A549 (cell line): ENCODE measurements at regions not wholly inside any gene's neighbourhood (a gene's known extent, or its start where the extent isn't known, plus 50 kb on each side); places are given as distances from the start of the nearest gene placed in this dataset.

Experiments used
- ATAC-seq, 2 experiments: fragments of 200-7000 bp in 1 of 2; fragments of >200 bp in 1 of 2; cut with Nextera tagmentation in 1 of 2; cut with Tn5 transposase in 1 of 2; 3 replicates each; pipeline versions ENCODE4 v1.8.0 to v1.9.1; 2018 to 2020; ENCODE audit warnings: mild to moderate bottlenecking in 1 of 2, moderate library complexity in 1 of 2
- CTCF ChIA-PET: fragments of 300-600 bp; sonication (Branson Sonifier 250); formaldehyde crosslinking; extraction: SDS; loops from one replicate; lab custom pipeline; 2021; ENCODE audit warnings: antibody characterized with exemption, inconsistent platforms; lab: Yijun Ruan, JAX
- POLR2A ChIA-PET: fragments of 350-600 bp; formaldehyde crosslinking; extraction: SDS; loops from one replicate; lab custom pipeline; 2021; ENCODE audit warnings: antibody characterized with exemption, inconsistent platforms; lab: Yijun Ruan, JAX
- DNase-seq, 2 experiments: peaks; one replicate each; pipeline versions ENCODE4 v3.0.0 to v3.0.0-alpha.2; 2011 to 2016; ENCODE audit warnings: low read depth in 1 of 2, low spot score in 1 of 2
- FAIRE-seq: peaks from 2 replicates; lab custom pipeline; 2011; peaks lifted over from hg19 to GRCh38; lab: Jason Lieb, UNC
- H3K27ac ChIP-seq, 2 experiments: fragments of >200 bp; sonication (Bioruptor Twin); formaldehyde crosslinking; 3 replicates each; pipeline ENCODE4 v1.5.1; 2016 to 2017
- H3K4me1 ChIP-seq: fragments of >200 bp; sonication (Bioruptor Twin); formaldehyde crosslinking; 3 replicates; pipeline ENCODE4 v1.6.1; 2016
- H3K4me2 ChIP-seq: fragments of >200 bp; sonication (Bioruptor Twin); formaldehyde crosslinking; 3 replicates; pipeline ENCODE4 v1.6.1; 2016
- H3K4me3 ChIP-seq: fragments of >200 bp; sonication (Bioruptor Twin); formaldehyde crosslinking; 3 replicates; pipeline ENCODE4 v1.5.1; 2016
- H3K9me3 ChIP-seq: fragments of >200 bp; sonication (Bioruptor Twin); formaldehyde crosslinking; 3 replicates; pipeline ENCODE4 v1.6.1; 2016
- BCL3 ChIP-seq: fragments of >200 bp; sonication (Bioruptor Twin); formaldehyde crosslinking; IDR thresholded peaks from 3 replicates; pipeline ENCODE4 v1.6.1; 2016
- BHLHE40 ChIP-seq: IDR thresholded peaks from 2 replicates; pipeline ENCODE4 v1.6.1; 2012; ENCODE audit warnings: low read depth, low read length, inconsistent platforms
- CHD2 ChIP-seq: fragments of 150-350 bp; IDR thresholded peaks from 2 replicates; pipeline ENCODE4 v1.6.1; 2014; ENCODE audit warnings: low read length; ENCODE audit not compliant: partially characterized antibody
- EHF ChIP-seq: fragments of 250-450 bp; sonication (Bioruptor Pico); IDR thresholded peaks from 2 replicates; pipeline ENCODE4 v1.5.0; 2020; ENCODE audit warnings: mild to moderate bottlenecking
- EHMT2 ChIP-seq: fragments of 200-600 bp; sonication (generic); IDR thresholded peaks from 2 replicates; pipeline ENCODE4 v1.6.1; 2016; ENCODE audit warnings: antibody characterized with exemption, low read depth, mild to moderate bottlenecking, moderate library complexity
- ESRRA ChIP-seq: fragments of 150-350 bp; IDR thresholded peaks from 2 replicates; pipeline ENCODE4 v1.6.1; 2014; ENCODE audit warnings: mild to moderate bottlenecking, low read length, borderline replicate concordance
- FOSB ChIP-seq: fragments of 250-450 bp; sonication (Bioruptor Pico); IDR thresholded peaks from 2 replicates; pipeline ENCODE4 v1.5.0; 2020; ENCODE audit warnings: mild to moderate bottlenecking, moderate library complexity
- FOSL2 ChIP-seq, 2 experiments: fragments of 450-650 bp in 1 of 2; fragments of >200 bp in 1 of 2; sonication (Bioruptor Twin) in 1 of 2; formaldehyde crosslinking; IDR thresholded peaks; 2 replicates each; pipeline versions ENCODE4 v1.5.0 to v1.6.1; 2016 to 2020; ENCODE audit warnings: mild to moderate bottlenecking in 1 of 2, moderate library complexity in 1 of 2
- FOXS1 ChIP-seq: fragments of 250-450 bp; sonication (Bioruptor Pico); IDR thresholded peaks from 2 replicates; pipeline ENCODE4 v1.5.0; 2020; ENCODE audit warnings: mild to moderate bottlenecking, moderate library complexity
- GATA3 ChIP-seq: IDR thresholded peaks from 2 replicates; pipeline ENCODE4 v1.6.1; 2012; ENCODE audit warnings: borderline replicate concordance
- HMGXB4 ChIP-seq: fragments of 250-450 bp; sonication (Bioruptor Pico); IDR thresholded peaks from 2 replicates; pipeline ENCODE4 v1.5.0; 2021; ENCODE audit warnings: mild to moderate bottlenecking, moderate library complexity, borderline replicate concordance
- HOXB5 ChIP-seq: fragments of 250-450 bp; sonication (Bioruptor Pico); IDR thresholded peaks from 2 replicates; pipeline ENCODE4 v1.5.0; 2020; ENCODE audit warnings: mild to moderate bottlenecking, moderate library complexity
- KDM1A ChIP-seq: fragments of 200-600 bp; sonication (generic); IDR thresholded peaks from 2 replicates; pipeline ENCODE4 v1.6.1; 2016; ENCODE audit warnings: low read depth, mild to moderate bottlenecking
- MAZ ChIP-seq: fragments of 150-350 bp; IDR thresholded peaks from 2 replicates; pipeline ENCODE4 v1.6.1; 2014; ENCODE audit warnings: antibody characterized with exemption, low read depth, low read length, borderline replicate concordance
- NPAS2 ChIP-seq: fragments of 250-450 bp; sonication (Bioruptor Pico); IDR thresholded peaks from 2 replicates; pipeline ENCODE4 v1.8.0; 2022; ENCODE audit warnings: mild to moderate bottlenecking, moderate library complexity, borderline replicate concordance
- NR3C1 ChIP-seq: fragments of >200 bp; sonication (Bioruptor Twin); formaldehyde crosslinking; IDR thresholded peaks from 3 replicates; pipeline ENCODE4 v1.6.1; 2017
- PHF8 ChIP-seq: fragments of 200-600 bp; sonication (generic); IDR thresholded peaks from 2 replicates; pipeline ENCODE4 v1.6.1; 2016; ENCODE audit warnings: low read depth, mild to moderate bottlenecking, antibody characterized with exemption, moderate library complexity, borderline replicate concordance
- POLR2A ChIP-seq: IDR thresholded peaks from 2 replicates; pipeline ENCODE4 v1.6.1; 2012; ENCODE audit warnings: mild to moderate bottlenecking, low read length
- POLR2AphosphoS2 ChIP-seq: conservative IDR thresholded peaks from 2 replicates; pipeline ENCODE4 v1.6.1; 2012; ENCODE audit warnings: low read length, improper control_type of control experiment, inconsistent platforms
- SREBF2 ChIP-seq: fragments of 450-650 bp; IDR thresholded peaks from 2 replicates; pipeline ENCODE4 v1.6.1; 2014; ENCODE audit warnings: mild to moderate bottlenecking, moderate library complexity
- TP53 ChIP-seq: fragments of 250-450 bp; sonication (Bioruptor Pico); IDR thresholded peaks from 2 replicates; pipeline ENCODE4 v1.5.0; 2021; ENCODE audit warnings: mild to moderate bottlenecking, moderate library complexity
- ZFP36 ChIP-seq: fragments of 450-650 bp; IDR thresholded peaks from 2 replicates; pipeline ENCODE4 v1.6.1; 2014; ENCODE audit warnings: borderline replicate concordance; ENCODE audit not compliant: partially characterized antibody
- ZNF302 ChIP-seq: fragments of 250-450 bp; sonication (Bioruptor Pico); IDR thresholded peaks from 2 replicates; pipeline ENCODE4 v1.9.0; 2021; ENCODE audit warnings: inconsistent platforms, mild to moderate bottlenecking, moderate library complexity
- ZSCAN20 ChIP-seq: fragments of 250-450 bp; sonication (Bioruptor Pico); IDR thresholded peaks from 2 replicates; pipeline ENCODE4 v1.8.0; 2022; ENCODE audit warnings: mild to moderate bottlenecking, moderate library complexity
- WGBS: methylation state at CpG from one replicate; pipeline ENCODE4 v1.1.6; 2017; ENCODE audit errors: missing lambda C conversion rate; 5-methylcytosine and 5-hydroxymethylcytosine counted together
- TF ChIP-seq, protein P1 (sequence below): IDR thresholded peaks from 2 replicates; pipeline ENCODE4 v1.6.1; 2012
- TF ChIP-seq, protein P2 (sequence below): fragments of 250-450 bp; sonication (Bioruptor Pico); IDR thresholded peaks from 2 replicates; pipeline ENCODE4 v1.5.0; 2020; ENCODE audit warnings: low read depth, mild to moderate bottlenecking, moderate library complexity
- TF ChIP-seq, protein P3 (sequence below): fragments of 200-600 bp; sonication (generic); IDR thresholded peaks from 2 replicates; pipeline ENCODE4 v1.6.1; 2016; ENCODE audit warnings: antibody characterized with exemption, mild to moderate bottlenecking, moderate library complexity

DNA sequence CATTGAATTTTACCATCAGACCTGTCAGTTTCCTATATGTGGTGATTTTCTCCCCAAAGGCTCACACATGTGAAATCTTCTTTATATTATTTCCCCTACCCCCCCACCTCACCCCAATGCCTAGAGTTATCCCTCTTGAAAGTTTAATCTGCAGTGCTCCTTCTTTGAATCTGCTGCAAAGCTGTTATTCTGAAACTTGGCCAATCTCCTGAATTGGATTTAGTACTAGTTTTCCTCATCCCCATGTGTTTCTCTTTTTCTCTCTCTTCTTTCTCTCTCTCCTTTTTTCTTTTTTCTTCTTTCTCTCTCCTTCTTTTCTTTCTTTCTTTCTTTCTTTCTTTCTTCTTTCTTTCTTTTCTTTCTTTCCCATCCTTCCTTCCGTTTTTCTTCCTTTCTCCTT is 886.2 kb downstream of the TYW1 start:
- FAIRE-seq = no peak
- 29% methylated on average over 1 of the region's 1 CpG for WGBS
- no peak for ATAC-seq

GRCh38 chr7:67890316-67890715 is 893.7 kb downstream of the TYW1 start:
- peaks cover 44% of the 10 kb centered on the region for H3K9me3 ChIP-seq
- FAIRE-seq = no peak
- ATAC-seq = no peak
- H3K4me3 ChIP-seq = no peak overlapping the region
- 10% methylated on average over 3 of the region's 12 CpGs for WGBS
- no peak overlapping the region for H3K27ac ChIP-seq
- ChIA-PET POLR2A (no interaction called here), CTCF (interaction anchor here (0.6 kb wide), 1 partner anchor 73 kb away, joined by 3 read pairs; no protein-coding TSS in a partner anchor)
- no peak for TF ChIP-seq BCL3
- no peak for TF ChIP-seq MAZ
- TF ChIP-seq EHF (CRISPR knock-in tag) = no peak
- no peak for TF ChIP-seq HMGXB4 (CRISPR knock-in tag)
- no peak for TF ChIP-seq HOXB5
- no peak for TF ChIP-seq NR3C1
- TF ChIP-seq SREBF2 = no peak
- no peak for TF ChIP-seq KDM1A
- no peak for TF ChIP-seq ZNF302
- TF ChIP-seq, protein P1, sequence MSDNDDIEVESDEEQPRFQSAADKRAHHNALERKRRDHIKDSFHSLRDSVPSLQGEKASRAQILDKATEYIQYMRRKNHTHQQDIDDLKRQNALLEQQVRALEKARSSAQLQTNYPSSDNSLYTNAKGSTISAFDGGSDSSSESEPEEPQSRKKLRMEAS = no peak
- TF ChIP-seq POLR2AphosphoS2 = no peak
- TF ChIP-seq ESRRA = no peak
- TF ChIP-seq ZSCAN20 (CRISPR knock-in tag) = no peak
- TF ChIP-seq EHMT2 = no peak
- TF ChIP-seq FOXS1 = no peak
- TF ChIP-seq, protein P2, sequence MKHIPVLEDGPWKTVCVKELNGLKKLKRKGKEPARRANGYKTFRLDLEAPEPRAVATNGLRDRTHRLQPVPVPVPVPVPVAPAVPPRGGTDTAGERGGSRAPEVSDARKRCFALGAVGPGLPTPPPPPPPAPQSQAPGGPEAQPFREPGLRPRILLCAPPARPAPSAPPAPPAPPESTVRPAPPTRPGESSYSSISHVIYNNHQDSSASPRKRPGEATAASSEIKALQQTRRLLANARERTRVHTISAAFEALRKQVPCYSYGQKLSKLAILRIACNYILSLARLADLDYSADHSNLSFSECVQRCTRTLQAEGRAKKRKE (CRISPR knock-in tag) = no peak
- no peak for TF ChIP-seq FOSB (CRISPR knock-in tag)
- no peaks in the 10 kb centered on the region for H3K4me1 ChIP-seq
- no peak for DNase-seq
- H3K4me2 ChIP-seq = no peak overlapping the region

More for the DNA sequence above, 886.2 kb downstream of the TYW1 start:
- CTCF ChIA-PET = interaction anchor here (0.7 kb wide), 1 partner anchor 24 kb away, joined by 3 read pairs; no protein-coding TSS in a partner anchor
- TF ChIP-seq BHLHE40 (no peak), POLR2A (no peak), ZFP36 (no peak), GATA3 (no peak), TP53 (CRISPR knock-in tag) (no peak), NPAS2 (CRISPR knock-in tag) (no peak), PHF8 (no peak), CHD2 (no peak), FOSL2 (IDR thresholded peaks at IDR 0.05) (no peak), FOSL2 (CRISPR knock-in tag; IDR thresholded peaks at IDR 0.05) (no peak)
- TF ChIP-seq, protein P3, sequence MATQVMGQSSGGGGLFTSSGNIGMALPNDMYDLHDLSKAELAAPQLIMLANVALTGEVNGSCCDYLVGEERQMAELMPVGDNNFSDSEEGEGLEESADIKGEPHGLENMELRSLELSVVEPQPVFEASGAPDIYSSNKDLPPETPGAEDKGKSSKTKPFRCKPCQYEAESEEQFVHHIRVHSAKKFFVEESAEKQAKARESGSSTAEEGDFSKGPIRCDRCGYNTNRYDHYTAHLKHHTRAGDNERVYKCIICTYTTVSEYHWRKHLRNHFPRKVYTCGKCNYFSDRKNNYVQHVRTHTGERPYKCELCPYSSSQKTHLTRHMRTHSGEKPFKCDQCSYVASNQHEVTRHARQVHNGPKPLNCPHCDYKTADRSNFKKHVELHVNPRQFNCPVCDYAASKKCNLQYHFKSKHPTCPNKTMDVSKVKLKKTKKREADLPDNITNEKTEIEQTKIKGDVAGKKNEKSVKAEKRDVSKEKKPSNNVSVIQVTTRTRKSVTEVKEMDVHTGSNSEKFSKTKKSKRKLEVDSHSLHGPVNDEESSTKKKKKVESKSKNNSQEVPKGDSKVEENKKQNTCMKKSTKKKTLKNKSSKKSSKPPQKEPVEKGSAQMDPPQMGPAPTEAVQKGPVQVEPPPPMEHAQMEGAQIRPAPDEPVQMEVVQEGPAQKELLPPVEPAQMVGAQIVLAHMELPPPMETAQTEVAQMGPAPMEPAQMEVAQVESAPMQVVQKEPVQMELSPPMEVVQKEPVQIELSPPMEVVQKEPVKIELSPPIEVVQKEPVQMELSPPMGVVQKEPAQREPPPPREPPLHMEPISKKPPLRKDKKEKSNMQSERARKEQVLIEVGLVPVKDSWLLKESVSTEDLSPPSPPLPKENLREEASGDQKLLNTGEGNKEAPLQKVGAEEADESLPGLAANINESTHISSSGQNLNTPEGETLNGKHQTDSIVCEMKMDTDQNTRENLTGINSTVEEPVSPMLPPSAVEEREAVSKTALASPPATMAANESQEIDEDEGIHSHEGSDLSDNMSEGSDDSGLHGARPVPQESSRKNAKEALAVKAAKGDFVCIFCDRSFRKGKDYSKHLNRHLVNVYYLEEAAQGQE = no peak
- POLR2A ChIA-PET = no interaction called here
- Histone ChIP-seq H3K27ac (no peak overlapping the region), H3K4me1 (no peaks in the 10 kb centered on the region), H3K9me3 (peaks cover 25% of the 10 kb centered on the region), H3K4me2 (no peak overlapping the region), H3K4me3 (no peak overlapping the region)
- DNase-seq = no peak
